ENCODE measurements at regions not wholly inside any gene's neighbourhood (a gene's known extent, or its start where the extent isn't known, plus 50 kb on each side); places are given as distances from the start of the nearest gene placed in this dataset.
"Not testable (repeated sequence)": the region's sequence is repeated elsewhere in the genome, so short reads cannot be mapped to it uniquely, and the experiment has no call there.

DNA sequence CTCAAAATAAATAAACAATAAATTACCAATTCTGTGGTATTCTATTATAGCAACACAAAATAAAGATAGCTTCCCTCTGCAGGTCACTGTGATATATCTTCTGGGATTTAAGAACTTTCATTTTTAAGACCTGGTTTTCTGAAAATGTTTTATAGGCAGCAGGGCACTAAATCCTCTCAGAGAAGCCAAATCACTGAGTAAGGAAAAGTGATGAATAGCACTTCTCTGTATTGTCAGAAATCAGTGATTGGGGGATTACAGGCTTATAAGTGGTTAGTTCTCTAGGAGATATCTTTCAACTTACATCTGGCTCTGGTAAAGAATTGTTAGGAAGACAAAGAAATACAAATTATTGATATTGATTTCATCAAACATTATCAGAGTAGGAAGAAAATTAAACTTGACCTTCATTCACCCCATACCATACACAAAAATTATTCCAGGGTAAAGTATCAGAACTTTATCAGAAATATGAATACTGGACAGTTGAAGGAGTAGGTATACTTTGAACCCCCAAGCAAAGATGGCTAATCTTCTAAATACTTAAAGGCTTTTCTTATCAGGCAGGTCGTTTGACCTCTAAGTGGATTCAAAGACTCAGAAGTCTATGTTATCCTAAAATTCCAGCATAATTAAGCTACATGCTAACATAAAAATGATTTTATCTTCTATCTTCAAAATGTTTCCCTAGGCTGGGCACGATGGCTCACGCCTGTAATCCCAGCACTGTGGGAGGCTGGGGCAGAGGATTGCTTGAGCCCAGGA is 81.6 kb upstream of the USP9X start:
- DNase-seq (ENCODE audit: low read depth in 3 of 3): no peak

DNA sequence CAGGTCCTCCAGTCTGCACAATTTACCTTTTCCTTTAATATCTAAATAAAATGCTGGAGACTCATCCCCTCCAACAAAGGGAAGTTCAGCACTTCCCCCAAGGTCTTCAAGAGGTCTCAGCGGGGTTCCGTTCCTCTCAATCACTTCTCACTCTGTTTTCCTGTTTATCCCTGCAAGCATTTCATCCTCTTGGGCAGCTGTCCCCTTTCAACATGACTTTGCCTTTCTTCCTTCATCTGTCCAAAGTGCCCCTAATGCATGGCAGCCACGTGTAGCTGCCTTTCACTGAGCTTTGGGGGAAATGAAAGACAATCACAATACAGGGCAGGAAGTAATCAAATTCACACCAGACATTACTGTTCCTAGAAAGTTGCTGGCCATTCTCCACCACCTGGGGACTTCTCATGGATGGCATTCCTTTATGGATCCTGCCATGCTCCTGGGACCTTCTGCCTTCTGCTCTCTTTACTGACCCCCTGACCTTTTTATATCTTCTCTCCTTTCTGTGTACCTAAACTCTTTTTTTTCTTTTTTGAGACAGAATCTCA is 79.7 kb upstream of the USP9X start:
- no peak for DNase-seq (ENCODE audit: low read depth in 3 of 3)

DNA sequence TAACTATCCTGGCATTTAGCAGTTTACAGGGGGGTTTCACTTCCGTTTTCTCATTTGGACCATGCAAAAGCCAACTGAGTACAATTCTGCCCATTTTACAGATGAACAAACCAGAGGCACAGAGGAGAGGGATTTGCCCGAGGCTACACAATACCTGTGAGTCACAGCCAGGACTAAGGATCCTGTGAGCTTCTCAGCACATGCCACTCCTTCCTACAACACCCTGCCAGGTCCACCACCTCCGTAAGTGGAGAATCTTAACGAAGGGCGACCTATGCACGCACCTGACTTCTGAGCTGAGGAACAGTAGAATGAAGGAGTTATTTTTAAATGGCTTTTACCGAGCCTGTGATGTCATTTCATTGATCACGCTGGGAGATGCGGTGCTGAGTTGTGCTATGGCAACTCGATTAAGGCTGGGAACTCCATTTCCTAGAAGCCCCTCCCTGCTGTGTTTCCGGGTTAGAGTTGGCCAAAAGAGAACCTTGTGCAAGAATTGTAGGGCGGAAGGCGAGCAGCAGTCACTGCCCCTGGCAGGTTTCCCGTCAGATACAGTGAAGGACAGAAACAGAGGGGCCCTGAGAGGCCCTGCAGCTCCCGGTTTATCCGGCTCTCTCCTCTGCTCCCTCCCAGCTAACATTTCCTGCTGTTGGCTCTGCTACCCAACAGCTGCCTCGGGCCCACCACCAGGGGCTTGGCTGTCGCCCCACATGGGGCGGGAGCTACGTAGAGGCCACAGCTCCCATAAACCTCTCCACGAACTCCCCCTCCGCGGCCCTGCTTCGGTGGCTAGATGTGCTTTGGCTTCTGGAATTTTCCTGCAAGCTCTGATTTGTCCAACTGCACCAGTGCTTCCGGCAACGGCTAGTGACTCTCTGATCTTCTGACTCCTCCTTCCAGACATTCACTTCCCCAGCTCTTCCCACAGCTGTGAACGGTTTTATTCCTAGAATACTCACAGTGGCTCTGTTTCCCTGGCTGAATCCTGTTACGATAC is 75.1 kb upstream of the USP9X start:
- DNase-seq (ENCODE audit: low read depth in 3 of 3): peak in 2 of 3 experiments; percentile 9 to 21

DNA sequence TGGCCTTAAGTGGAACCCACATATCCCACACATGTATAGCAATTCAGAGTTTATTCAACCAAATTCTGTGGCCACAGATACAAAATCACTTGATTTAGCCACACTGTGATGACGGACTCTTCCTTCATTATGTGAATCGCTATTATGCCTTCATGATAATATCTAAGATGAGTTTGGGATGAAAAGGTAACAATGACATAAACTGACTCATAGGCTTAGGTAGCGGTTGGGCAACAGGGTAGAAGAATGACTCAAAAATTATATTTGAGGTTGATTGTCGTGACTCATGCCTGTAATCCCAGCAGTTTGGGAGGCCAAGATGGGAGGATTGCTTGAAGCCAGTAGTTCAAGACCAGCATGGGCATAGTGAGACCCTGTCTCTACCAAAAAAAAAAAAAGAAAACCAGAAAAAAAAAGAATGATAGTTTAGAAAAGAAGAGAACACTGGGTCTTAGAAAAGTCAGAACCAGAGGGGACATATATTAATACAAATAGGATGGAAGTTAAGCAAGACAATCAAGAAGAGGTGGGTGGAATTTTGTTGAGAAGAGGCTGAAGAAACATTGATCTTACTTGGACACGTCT is 70.4 kb upstream of the USP9X start:
- peak in 1 of 3 experiments; percentile 7 for DNase-seq (ENCODE audit: low read depth in 3 of 3)

DNA sequence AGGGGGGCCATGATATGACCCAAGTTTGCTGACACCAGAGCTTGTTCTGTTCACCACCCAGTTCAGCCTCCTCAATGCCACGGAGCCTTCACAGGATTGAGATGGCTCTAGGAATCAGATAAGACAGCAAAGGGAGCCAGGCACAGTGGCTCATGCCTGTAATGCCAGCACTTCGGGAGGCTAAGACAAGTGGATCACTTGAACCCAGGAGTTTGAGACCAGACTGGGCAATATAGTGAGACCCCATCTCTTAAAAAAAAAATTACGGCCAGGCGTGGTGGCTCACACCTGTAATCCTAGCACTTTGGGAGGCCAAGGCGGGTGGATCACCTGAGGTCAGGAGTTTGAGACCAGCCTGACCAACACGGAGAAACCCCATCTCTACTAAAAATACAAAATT is 67.5 kb upstream of the USP9X start:
- not testable (repeated sequence) for DNase-seq (ENCODE audit: low read depth in 3 of 3)

DNA sequence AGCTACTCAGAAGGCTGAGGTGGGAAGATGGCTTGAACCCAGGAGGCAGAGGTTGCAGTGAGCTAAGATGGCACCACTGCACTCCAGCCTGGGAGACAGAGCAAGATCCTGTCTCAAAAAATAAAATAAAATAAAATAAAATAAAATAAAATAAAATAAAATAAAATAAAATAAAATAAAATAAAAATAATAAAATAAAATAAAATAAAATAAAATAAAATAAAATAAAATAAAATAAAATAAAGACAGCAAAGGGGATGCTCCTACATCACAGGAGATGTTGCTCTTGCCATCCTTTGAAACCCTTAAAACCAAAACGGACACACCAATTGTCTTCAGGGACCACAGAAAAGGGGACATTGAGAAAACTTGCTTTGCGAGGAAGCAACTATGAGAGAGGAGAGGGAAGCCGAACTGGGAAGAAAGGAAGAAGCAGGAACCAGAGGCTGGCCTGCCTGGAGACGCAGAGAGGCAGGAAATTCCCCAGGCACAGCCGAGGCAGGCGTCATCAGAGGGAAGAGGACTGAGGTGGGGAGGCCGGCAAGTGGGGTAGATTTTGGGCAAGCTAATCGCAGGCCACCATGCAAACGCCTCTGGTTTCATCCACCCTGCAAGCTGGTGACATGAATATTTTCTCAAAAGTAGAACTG is 66.7 kb upstream of the USP9X start:
- DNase-seq (ENCODE audit: low read depth in 3 of 3): not testable (repeated sequence)

DNA sequence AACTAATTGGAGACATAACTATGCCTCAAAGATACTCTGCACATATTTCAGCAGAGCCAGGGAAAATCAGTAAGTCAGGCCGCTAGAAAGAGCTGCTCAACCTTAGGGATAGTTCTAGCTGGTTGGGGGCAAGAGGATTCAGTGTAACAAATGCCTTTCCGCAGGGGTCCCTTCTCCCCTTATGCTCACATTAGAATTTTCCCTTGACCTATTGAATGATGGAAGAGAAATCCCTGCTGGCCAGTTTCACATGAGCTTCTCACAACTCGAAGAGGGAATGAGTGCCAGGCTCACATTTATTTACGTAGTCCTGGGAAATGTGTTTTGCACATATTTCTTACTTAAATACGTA is 66.2 kb upstream of the USP9X start:
- no peak for DNase-seq (ENCODE audit: low read depth in 3 of 3)

DNA sequence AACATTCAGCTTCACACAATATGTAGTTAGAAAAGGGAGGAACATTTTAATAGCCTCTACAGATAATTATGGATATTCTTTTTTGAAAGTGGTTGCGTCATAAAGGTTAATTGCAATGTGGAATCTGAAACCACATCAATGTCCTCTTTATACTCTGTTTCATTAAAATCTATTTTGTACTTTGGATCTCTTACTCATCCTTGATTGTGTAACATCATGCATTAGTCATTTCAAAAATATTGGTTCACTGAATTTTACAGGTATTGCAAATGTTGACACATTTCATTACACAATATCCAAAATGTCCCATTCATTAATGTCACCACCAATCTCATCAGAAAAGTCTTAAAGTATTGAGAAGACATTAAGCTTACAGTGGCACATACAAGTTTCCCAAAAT is 62.7 kb upstream of the USP9X start:
- DNase-seq (ENCODE audit: low read depth in 3 of 3): no peak

DNA sequence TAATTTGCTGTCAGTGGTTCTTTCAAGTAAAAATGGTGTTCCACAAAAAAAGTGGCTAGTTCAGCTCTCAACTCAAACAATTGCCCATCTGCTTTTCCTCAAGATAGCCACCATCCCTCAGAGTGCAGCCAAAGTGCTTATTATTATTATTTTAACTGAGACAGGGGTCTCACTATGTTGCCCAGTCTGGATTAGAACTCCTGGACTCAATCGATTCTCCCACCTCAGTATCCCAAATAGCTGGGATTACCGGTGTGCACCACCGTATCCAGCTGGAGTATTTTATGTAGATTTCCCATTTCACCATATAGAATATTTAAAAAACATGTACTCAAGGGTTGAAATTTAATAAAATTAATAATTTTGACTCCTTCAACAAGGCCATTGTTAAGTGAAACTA is 62.1 kb upstream of the USP9X start:
- no peak for DNase-seq (ENCODE audit: low read depth in 3 of 3)

DNA sequence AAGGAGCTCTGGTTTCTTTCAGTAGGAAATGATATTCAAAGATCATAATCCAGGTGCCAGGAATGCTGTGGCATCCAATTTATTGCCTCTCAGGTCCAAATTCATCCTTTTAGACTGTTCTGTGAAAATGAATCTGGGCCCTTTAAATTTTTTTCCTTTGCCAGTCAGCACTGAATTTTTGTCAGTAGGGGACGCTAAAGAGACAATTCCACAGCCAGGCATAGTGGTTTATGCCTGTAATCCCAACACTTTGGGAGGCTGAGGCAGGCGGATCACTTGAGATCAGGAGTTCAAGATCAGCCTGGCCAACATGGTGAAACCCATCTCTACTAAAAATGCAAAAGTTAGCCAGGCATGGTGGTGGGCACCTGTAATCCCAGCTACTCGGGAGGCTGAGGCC is 60.9 kb upstream of the USP9X start:
- not testable (repeated sequence) for DNase-seq (ENCODE audit: low read depth in 3 of 3)

DNA sequence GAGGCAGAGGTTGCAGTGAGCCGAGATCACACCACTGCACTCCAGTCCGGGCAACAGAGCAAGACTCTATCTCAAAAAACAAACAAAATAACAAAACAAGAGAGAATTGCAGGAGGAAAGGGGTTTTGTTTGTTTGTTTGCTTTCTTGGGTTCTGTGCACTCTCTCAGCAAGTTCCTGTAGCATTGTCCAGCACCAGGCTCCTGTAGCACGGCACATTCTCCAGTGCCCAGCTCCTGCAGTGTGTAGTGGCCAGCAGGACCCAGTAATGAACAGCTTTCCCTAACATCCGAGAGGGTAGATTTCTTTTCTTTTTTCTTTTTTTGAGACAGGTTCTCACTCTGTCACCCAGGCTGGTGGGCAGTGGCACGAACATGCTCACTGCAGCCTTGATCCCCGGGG is 60.5 kb upstream of the USP9X start:
- DNase-seq (ENCODE audit: low read depth in 3 of 3): no peak

DNA sequence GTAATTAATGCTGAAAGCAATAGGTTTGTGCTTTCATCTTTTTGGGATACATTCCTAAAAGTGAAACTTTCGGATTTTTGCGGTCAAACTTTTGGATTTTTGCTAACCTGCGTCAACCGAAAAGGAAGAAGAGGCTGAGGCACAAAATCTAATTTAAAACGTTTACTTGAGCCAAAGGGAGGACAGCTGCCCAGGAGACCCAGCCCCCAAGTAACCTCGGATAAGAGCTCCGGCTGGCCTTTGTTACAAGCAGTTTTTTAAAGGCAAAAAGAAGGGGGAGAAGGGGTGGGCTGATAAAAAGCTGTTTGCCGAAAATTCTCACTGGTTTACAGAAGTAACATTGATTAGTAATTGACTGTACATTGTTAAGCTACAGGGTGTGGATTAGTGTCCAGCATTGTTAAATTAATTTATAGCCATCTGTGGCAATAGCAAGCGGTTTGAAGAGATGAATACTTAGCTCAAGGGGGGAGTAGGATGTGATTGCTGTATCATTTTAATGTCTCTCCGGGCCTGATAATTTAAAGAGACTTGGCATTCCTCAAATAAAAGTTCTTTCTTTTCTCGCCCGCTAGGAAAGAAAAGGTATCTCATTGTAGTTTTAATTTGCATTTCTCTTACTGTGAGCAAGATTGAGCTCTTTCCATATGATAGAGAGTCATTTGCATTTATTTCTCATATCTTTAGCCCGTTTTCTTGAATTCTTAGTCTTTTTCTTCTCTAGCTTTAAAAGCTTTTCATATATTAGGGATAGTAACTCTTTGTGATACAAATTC is 59.1 kb upstream of the USP9X start:
- DNase-seq (ENCODE audit: low read depth in 3 of 3): no peak

DNA sequence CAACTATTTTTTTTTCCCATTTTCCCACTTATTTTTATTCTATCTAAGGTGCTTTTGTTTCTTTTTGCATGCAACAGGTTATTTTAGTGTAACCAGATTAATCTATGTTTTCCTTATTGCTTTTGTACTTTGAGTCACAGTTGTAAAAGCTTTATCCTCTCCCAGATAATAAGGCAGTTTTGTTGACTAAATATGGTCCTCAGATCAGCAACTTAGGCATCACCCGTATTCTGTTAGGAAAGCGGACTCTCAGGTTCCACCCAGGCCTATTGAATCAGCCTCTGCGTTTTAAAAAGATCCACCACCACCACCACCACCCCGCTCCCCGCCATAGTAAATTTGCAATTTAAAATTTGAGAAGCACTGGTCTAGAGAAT is 58.6 kb upstream of the USP9X start:
- DNase-seq (ENCODE audit: low read depth in 3 of 3): no peak

DNA sequence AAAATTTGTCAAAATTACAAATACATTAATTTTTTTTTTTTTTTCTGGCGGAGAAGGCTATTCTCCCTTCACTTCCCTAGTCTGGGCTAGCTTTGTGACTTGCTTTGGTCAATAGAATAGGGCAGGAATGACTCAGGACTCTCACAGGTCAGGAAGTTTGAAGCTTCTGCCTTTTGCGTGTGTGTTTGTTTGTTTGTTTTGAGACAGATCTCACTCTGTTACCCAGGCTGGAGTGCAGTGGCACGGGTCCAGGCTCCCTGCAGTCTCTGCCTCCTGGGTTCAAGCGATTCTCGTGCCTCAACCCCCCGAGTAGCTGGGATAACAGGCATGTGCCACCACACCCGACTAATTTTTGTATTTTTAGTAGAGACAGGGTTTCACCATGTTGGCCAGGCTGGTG is 55.9 kb upstream of the USP9X start:
- no peak for DNase-seq (ENCODE audit: low read depth in 3 of 3)

DNA sequence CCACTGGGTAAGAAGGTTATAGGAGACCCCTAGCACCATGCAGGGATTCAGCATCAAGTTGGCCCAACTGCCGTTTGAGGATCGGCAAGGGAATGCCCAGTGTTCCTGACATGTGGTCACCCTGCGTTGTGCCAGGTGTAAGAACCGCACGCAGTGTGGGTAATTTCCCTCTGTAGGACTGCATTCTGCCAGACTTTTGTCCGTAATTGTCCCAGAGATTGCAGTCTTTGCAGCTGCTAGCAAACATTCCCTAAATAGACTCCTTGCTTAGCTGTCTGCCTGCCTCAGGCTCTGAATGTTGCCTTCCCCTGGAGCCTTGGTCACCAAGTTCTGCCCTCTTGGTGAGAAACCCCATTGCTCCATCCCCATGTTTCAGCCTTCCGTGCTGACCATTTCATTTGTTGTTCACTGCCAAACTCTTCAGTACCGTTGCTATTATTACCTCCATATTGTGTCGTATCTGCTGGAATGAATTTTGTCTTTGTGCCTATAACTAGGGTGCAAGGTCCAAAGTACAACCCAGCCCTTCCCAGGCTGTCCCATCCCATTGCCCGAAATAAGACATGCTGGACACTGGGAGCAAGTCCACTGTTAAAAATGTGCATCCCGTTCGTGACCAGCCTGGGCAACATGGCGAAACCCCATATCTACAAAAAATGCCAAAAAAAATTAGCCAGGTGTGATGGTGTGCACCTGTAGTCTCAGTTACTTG is 53.8 kb upstream of the USP9X start:
- DNase-seq (ENCODE audit: low read depth in 3 of 3): no peak

DNA sequence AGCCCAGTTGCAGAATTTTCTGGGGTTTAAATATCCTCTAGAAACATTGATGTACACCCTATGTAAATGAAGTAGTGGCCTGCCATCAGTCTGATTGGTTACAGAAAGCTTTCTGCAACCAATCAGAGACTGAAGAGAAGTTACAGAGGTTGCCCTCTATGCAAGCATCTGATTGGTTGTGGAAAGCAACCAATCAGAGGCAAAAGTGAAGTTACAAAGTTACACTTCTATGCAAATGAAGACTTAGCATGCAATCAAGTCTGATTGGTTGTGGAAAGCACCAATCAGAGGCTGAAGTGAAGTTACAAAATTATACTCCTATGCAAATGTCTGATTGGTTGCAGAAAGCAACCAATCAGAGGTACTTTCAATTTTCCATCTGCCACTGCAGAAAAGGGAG is 51.9 kb upstream of the USP9X start:
- no peak for DNase-seq (ENCODE audit: low read depth in 3 of 3)

DNA sequence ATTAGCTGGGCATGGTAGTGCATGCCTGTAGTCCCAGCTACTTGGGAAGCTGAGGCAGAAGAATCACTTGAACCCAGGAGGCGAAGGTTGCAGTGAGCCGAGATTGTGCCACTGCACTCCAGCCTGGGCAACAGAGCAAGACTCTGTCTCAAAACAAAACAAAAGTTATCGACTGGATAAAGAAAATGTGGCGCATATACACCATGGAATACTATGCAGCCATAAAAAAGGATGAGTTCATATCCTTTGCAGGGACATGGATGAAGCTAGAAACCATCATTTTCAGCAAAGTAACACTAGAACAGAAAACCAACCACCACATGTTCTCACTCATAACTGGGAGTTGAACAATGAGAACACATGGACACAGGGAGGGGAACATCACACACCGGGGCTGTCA is 50.3 kb upstream of the USP9X start:
- not testable (repeated sequence) for DNase-seq (ENCODE audit: low read depth in 3 of 3)
